Sigmoid colon (tissue), 6 donors: ENCODE measurements at regions not wholly inside any gene's neighbourhood (a gene's known extent, or its start where the extent isn't known, plus 50 kb on each side); places are given as distances from the start of the nearest gene placed in this dataset.
"Not testable (repeated sequence)": the region's sequence is repeated elsewhere in the genome, so short reads cannot be mapped to it uniquely, and the experiment has no call there.

Experiments
- DNase-seq: peaks from one replicate; pipeline ENCODE4 v3.0.0-alpha.2; 2019
- H3K27ac ChIP-seq, 4 donors: fragments of 200-600 bp; sonication (generic); one replicate each; pipeline ENCODE4 v1.5.1; 2016 to 2019; ENCODE audit warnings: mild to moderate bottlenecking in 1 of 4
- H3K27me3 ChIP-seq, 3 donors: fragments of 200-600 bp; sonication (generic); one replicate each; pipeline ENCODE4 v1.5.1; 2019; ENCODE audit warnings: mild to moderate bottlenecking in 1 of 3
- H3K36me3 ChIP-seq, 4 donors: fragments of 200-600 bp; sonication (generic); one replicate each; pipeline ENCODE4 v1.5.1; 2016 to 2019
- H3K4me1 ChIP-seq, 4 donors: fragments of 200-600 bp; sonication (generic); one replicate each; pipeline ENCODE4 v1.5.1; 2017 to 2019
- H3K4me3 ChIP-seq, 4 donors: fragments of 200-600 bp; sonication (generic); one replicate each; pipeline ENCODE4 v1.5.1; 2017 to 2019; ENCODE audit warnings: mild to moderate bottlenecking in 2 of 4, moderate library complexity in 1 of 4
- H3K9me3 ChIP-seq, 4 donors: fragments of 200-600 bp in 3 of 4; sonication (generic) in 3 of 4; one replicate each; pipeline versions ENCODE4 v1.5.1 to v1.6.1; 2013 to 2019
- CTCF ChIP-seq, 4 experiments: fragments of 450-650 bp in 3 of 4; fragments of 200-600 bp in 1 of 4; IDR thresholded peaks; one replicate each; pipeline ENCODE4 v1.5.1; 2016 to 2019; ENCODE audit warnings: antibody characterized with exemption in 4 of 4, mild to moderate bottlenecking in 3 of 4, moderate library complexity in 2 of 4
- EP300 ChIP-seq, 4 donors: sonication (generic); formaldehyde crosslinking; IDR thresholded peaks; one replicate each; pipeline ENCODE4 v1.6.1; 2017; ENCODE audit warnings: antibody characterized with exemption in 4 of 4
- POLR2A ChIP-seq, 2 donors: fragments of 450-650 bp; IDR thresholded peaks; one replicate each; pipeline ENCODE4 v1.6.1; 2016; ENCODE audit warnings: antibody characterized with exemption in 2 of 2, mild to moderate bottlenecking in 2 of 2, moderate library complexity in 2 of 2
- POLR2AphosphoS5 ChIP-seq, 4 donors: sonication (generic); formaldehyde crosslinking; IDR thresholded peaks; one replicate each; pipeline ENCODE4 v1.6.1; 2017; ENCODE audit warnings: antibody characterized with exemption in 4 of 4
- WGBS, 2 donors: extraction: QIAGEN DNeasy Blood & Tissue Kit; methylation state at CpG; one replicate each; pipeline ENCODE4 v1.1.7; 2013; 5-methylcytosine and 5-hydroxymethylcytosine counted together
- intact Hi-C: fragments of 100-400 bp; cut with DNase I; formaldehyde crosslinking; loops from one replicate; pipeline ENCODE4 v1.15.1; 2023
- donor health status: healthy with polysubstance abuse.
- donor health status: healthy.

GRCh38 chr3:127082066-127082465, 99.2 kb downstream of the PLXNA1 start:
- 92% methylated on average over 7 of the region's 7 CpGs for WGBS, 2 donors
- no peaks in the 10 kb centered on the region for H3K27me3 ChIP-seq
- no peaks in the 10 kb centered on the region for H3K4me1 ChIP-seq
- H3K36me3 ChIP-seq = no peaks in the 10 kb centered on the region
- TF ChIP-seq CTCF (IDR thresholded peaks at IDR 0.05) (no peak), POLR2A (IDR thresholded peaks at IDR 0.05) (no peak), EP300 (IDR thresholded peaks at IDR 0.05) (no peak), POLR2AphosphoS5 (IDR thresholded peaks at IDR 0.05) (no peak)
- H3K27ac ChIP-seq = no peak overlapping the region
- no peak for DNase-seq
- no peak overlapping the region for H3K4me3 ChIP-seq
- intact Hi-C loops = no loop called here
- no peaks in the 10 kb centered on the region for H3K9me3 ChIP-seq

GRCh38 chr3:127083778-127084397, 101.0 kb downstream of the PLXNA1 start:
- no peaks in the 10 kb centered on the region for H3K27me3 ChIP-seq
- no peak overlapping the region for H3K4me3 ChIP-seq
- 73% methylated on average over 12 of the region's 12 CpGs for WGBS, 2 donors
- no peak for TF ChIP-seq POLR2A (IDR thresholded peaks at IDR 0.05)
- TF ChIP-seq CTCF (IDR thresholded peaks at IDR 0.05) = no peak
- TF ChIP-seq POLR2AphosphoS5 (IDR thresholded peaks at IDR 0.05) = no peak
- no peak for TF ChIP-seq EP300 (IDR thresholded peaks at IDR 0.05)
- H3K9me3 ChIP-seq = no peaks in the 10 kb centered on the region
- no peak for DNase-seq
- intact Hi-C loops = no loop called here
- no peaks in the 10 kb centered on the region for H3K4me1 ChIP-seq
- H3K27ac ChIP-seq = no peak overlapping the region
- no peaks in the 10 kb centered on the region for H3K36me3 ChIP-seq

GRCh38 chr3:127084401-127084990, 101.6 kb downstream of the PLXNA1 start:
- Histone ChIP-seq H3K4me1 (no peaks in the 10 kb centered on the region), H3K36me3 (no peaks in the 10 kb centered on the region), H3K4me3 (no peak overlapping the region), H3K27ac (no peak overlapping the region), H3K9me3 (no peaks in the 10 kb centered on the region), H3K27me3 (no peaks in the 10 kb centered on the region)
- 82 to 85% methylated on average over 10 of the region's 10 CpGs for WGBS, 2 donors
- no peak for TF ChIP-seq POLR2AphosphoS5 (IDR thresholded peaks at IDR 0.05)
- no peak for TF ChIP-seq POLR2A (IDR thresholded peaks at IDR 0.05)
- TF ChIP-seq EP300 (IDR thresholded peaks at IDR 0.05) = no peak
- TF ChIP-seq CTCF (IDR thresholded peaks at IDR 0.05) = no peak
- DNase-seq = no peak
- intact Hi-C loops = no loop called here

- DNase-seq = no peak
- H3K4me1 ChIP-seq = no peaks in the 10 kb centered on the region
- intact Hi-C loops = no loop called here
- no peak overlapping the region for H3K27ac ChIP-seq
- TF ChIP-seq CTCF (IDR thresholded peaks at IDR 0.05) (no peak), EP300 (IDR thresholded peaks at IDR 0.05) (no peak), POLR2AphosphoS5 (IDR thresholded peaks at IDR 0.05) (no peak), POLR2A (IDR thresholded peaks at IDR 0.05) (no peak)
- H3K4me3 ChIP-seq = no peak overlapping the region
- WGBS, 2 donors = 90% methylated on average over 13 of the region's 13 CpGs
- H3K9me3 ChIP-seq = no peaks in the 10 kb centered on the region
- H3K36me3 ChIP-seq = no peaks in the 10 kb centered on the region
- no peaks in the 10 kb centered on the region for H3K27me3 ChIP-seq
Measured at GRCh38 chr3:127085576-127085975, 102.7 kb downstream of the PLXNA1 start.

GRCh38 chr3:127086591-127086990, 103.7 kb downstream of the PLXNA1 start:
- H3K4me3 ChIP-seq, H3K27me3 ChIP-seq, H3K4me1 ChIP-seq, H3K9me3 ChIP-seq, H3K27ac ChIP-seq, DNase-seq, H3K36me3 ChIP-seq, intact Hi-C loops: not testable (repeated sequence)
- WGBS, 2 donors = 88 to 90% methylated on average over 13 of the region's 13 CpGs
